Activated CD4-positive, alpha-beta memory T cell treated with anti-CD3 and anti-CD28 coated beads for 36 hours (primary cell): ENCODE measurements at regions not wholly inside any gene's neighbourhood (a gene's known extent, or its start where the extent isn't known, plus 50 kb on each side); places are given as distances from the start of the nearest gene placed in this dataset.

Experiments used
- CTCF ChIA-PET: fragments of 350-600 bp; sonication (Branson Sonifier 250); formaldehyde crosslinking; loops from one replicate; lab custom pipeline; 2021; ENCODE audit warnings: antibody characterized with exemption, inconsistent platforms; lab: Charles Lee
- POLR2A ChIA-PET: fragments of 350-600 bp; sonication (Branson Sonifier 250); formaldehyde crosslinking; loops from one replicate; lab custom pipeline; 2021; ENCODE audit warnings: antibody characterized with exemption; lab: Charles Lee
- DNase-seq: peaks from one replicate; pipeline ENCODE4 v3.0.0-alpha.2; 2020
- H3K27ac Mint-ChIP-seq: one replicate; pipeline ENCODE4 v1.8.0; 2021; ENCODE audit warnings: mixed read lengths
- H3K27me3 Mint-ChIP-seq: one replicate; pipeline ENCODE4 v1.8.0; 2021; ENCODE audit warnings: mixed read lengths
- H3K36me3 Mint-ChIP-seq: one replicate; pipeline ENCODE4 v1.8.0; 2021; ENCODE audit warnings: mixed read lengths
- H3K4me1 Mint-ChIP-seq: one replicate; pipeline ENCODE4 v1.8.0; 2021; ENCODE audit warnings: low read depth, mixed read lengths
- H3K4me3 Mint-ChIP-seq: one replicate; pipeline ENCODE4 v1.8.0; 2021; ENCODE audit warnings: mild to moderate bottlenecking, mixed read lengths
- H3K9me3 Mint-ChIP-seq: one replicate; pipeline ENCODE4 v1.8.0; 2021; ENCODE audit warnings: mixed read lengths
- intact Hi-C: fragments of 100-400 bp; cut with micrococcal nuclease; formaldehyde crosslinking; loops from one replicate; pipeline ENCODE4 v1.15.1; 2023

DNA sequence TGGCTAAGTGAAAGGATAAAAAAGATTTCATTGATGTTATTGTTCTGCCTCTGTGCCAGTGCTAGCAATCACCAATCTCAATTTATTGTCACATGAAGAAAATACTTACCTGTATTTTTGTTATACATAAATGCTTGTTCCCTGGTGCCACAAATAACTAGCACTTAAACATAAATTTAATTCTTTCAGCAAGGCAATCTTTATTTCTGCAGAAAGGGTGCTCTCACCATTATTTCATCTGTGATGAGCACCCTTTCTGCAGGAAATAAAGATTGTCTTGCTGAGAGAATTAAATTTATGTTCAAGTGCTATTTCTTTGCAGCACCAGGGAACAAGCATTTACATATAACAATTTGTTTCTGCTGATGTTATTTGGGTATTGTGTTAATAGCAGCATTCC is 87.2 kb downstream of the DIRAS3 start:
- ChIA-PET POLR2A (no interaction called here), CTCF (no interaction called here)
- no peak for DNase-seq
- Mint-ChIP-seq H3K4me3 (no peak overlapping the region), H3K4me1 (no peaks in the 10 kb centered on the region), H3K9me3 (peaks cover 21% of the 10 kb centered on the region), H3K27ac (no peak overlapping the region), H3K36me3 (no peaks in the 10 kb centered on the region), H3K27me3 (no peaks in the 10 kb centered on the region)
- intact Hi-C loops, result no loop called here

DNA sequence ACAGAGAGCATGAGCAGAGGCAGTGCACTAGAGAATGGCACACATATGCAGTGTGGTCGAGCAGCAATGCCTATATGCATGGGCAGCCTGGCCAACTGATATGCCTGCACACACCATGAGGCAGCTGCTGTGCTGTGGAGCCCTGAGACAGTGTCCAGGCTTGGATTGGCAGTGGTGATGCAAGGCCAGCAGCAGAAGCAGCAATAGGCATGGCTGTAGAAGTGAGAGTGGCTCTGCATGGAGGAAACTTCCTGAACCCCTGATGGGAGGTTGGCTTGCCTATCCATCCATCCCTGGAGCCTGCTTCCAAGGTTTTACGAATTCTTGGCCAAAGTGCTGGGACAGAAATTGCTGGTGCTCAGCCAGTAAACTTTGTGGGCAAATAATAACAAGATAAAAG is 89.7 kb downstream of the DIRAS3 start:
- Mint-ChIP-seq H3K4me1 (no peaks in the 10 kb centered on the region), H3K4me3 (no peak overlapping the region), H3K9me3 (peaks cover 21% of the 10 kb centered on the region), H3K27ac (no peak overlapping the region), H3K27me3 (no peaks in the 10 kb centered on the region), H3K36me3 (no peaks in the 10 kb centered on the region)
- intact Hi-C loops, result no loop called here
- CTCF ChIA-PET, result no interaction called here
- POLR2A ChIA-PET, result no interaction called here
- no peak for DNase-seq

DNA sequence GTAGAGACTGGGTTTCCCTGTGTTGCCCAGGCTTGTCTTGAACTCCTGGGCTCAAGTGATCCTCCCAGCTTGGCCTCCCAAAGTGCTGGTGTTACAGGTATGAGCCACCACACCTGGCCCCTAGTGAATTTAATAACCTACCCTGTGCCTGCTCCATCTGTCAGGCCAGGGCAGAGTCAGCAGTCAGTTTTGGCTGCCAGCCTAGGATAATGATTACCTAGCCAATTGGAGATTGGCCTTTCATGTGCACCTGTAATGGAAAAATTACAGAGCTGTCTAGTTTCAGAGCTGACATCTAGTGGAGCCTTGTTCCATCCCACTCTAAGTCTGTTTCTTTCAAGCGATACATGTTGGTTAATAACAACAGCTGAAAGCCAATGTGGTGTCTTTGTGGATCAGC is 92.0 kb downstream of the DIRAS3 start:
- POLR2A ChIA-PET, result no interaction called here

DNA sequence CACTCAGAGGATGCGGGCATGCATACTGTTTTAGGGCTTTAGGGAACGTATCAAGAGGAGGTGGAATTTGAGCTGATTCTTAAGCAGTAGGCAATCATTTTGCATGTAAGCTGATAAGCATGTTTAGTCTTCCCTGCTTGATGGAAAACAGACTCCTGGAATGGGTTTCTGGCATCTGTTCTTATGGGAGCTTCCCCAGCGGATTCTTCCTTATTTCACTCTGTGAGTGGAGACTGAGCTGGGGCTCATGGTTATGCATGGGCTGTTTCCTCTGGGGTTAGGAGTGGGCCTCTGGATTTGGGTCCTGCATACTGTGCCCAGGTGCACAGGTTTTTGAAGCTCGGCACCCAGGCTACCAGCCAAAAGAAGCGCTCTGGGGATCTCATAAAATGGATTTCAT is 93.4 kb downstream of the DIRAS3 start:
- peaks cover 4% of the 10 kb centered on the region for H3K27me3 Mint-ChIP-seq
- H3K27ac Mint-ChIP-seq, result no peak overlapping the region
- H3K4me1 Mint-ChIP-seq, result no peaks in the 10 kb centered on the region
- POLR2A ChIA-PET, result no interaction called here
- no peaks in the 10 kb centered on the region for H3K36me3 Mint-ChIP-seq
- DNase-seq, result no peak
- H3K9me3 Mint-ChIP-seq, result peaks cover 3% of the 10 kb centered on the region
- intact Hi-C loops, result no loop called here
- CTCF ChIA-PET, result no interaction called here
- no peak overlapping the region for H3K4me3 Mint-ChIP-seq

More for the DNA sequence above, 92.0 kb downstream of the DIRAS3 start:
- Mint-ChIP-seq H3K9me3 (peaks cover 16% of the 10 kb centered on the region), H3K27ac (no peak overlapping the region), H3K36me3 (no peaks in the 10 kb centered on the region), H3K27me3 (peaks cover 4% of the 10 kb centered on the region), H3K4me3 (no peak overlapping the region), H3K4me1 (no peaks in the 10 kb centered on the region)
- DNase-seq, result no peak
- intact Hi-C loops, result no loop called here
- CTCF ChIA-PET, result no interaction called here

DNA sequence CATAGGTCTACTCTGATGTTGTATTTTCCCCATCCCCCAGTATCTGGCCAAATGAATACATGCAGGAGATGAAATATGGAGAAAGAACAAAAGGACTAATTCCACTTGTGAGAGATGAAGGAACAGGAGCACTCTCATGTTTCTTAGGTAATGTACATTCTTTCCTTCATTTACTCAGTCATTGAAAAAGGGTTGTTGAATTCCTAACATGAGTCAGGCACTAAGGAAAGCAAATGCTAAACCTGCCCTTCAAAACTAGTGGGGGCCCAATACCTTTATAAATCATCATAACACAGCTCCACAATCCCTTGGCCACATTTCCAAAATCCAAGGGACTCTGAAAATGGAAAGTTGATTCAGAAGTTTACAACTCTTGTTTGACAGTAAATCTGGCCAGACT is 94.3 kb downstream of the DIRAS3 start:
- H3K4me1 Mint-ChIP-seq, result no peaks in the 10 kb centered on the region
- no peaks in the 10 kb centered on the region for H3K9me3 Mint-ChIP-seq
- ChIA-PET POLR2A (no interaction called here), CTCF (no interaction called here)
- no peak overlapping the region for H3K4me3 Mint-ChIP-seq
- peaks cover 4% of the 10 kb centered on the region for H3K27me3 Mint-ChIP-seq
- H3K36me3 Mint-ChIP-seq, result no peaks in the 10 kb centered on the region
- H3K27ac Mint-ChIP-seq, result no peak overlapping the region
- intact Hi-C loops, result no loop called here
- no peak for DNase-seq

DNA sequence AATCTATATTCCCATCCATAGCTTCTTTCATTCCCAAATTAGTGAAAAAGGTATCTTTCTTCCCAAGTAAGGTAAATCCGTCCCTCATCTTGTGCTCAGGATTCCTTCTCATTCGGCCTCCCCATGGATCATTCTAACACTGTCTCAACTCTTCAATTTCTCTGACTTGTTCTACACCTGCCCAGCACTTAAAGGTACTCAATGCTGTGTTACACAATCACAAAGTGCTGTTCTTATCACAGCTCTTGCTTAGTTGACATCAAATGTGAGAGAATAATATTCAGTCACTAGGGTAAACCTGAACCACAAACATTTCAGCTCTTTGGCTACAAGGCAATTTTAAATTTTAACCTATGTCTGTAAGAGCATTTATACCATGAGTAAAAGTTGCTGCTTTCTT is 94.8 kb downstream of the DIRAS3 start:
- H3K27ac Mint-ChIP-seq, result no peak overlapping the region
- DNase-seq, result no peak
- intact Hi-C loops, result no loop called here
- no peaks in the 10 kb centered on the region for H3K9me3 Mint-ChIP-seq
- H3K27me3 Mint-ChIP-seq, result peaks cover 4% of the 10 kb centered on the region
- H3K4me3 Mint-ChIP-seq, result no peak overlapping the region
- no peaks in the 10 kb centered on the region for H3K4me1 Mint-ChIP-seq
- ChIA-PET POLR2A (no interaction called here), CTCF (no interaction called here)
- H3K36me3 Mint-ChIP-seq, result no peaks in the 10 kb centered on the region

DNA sequence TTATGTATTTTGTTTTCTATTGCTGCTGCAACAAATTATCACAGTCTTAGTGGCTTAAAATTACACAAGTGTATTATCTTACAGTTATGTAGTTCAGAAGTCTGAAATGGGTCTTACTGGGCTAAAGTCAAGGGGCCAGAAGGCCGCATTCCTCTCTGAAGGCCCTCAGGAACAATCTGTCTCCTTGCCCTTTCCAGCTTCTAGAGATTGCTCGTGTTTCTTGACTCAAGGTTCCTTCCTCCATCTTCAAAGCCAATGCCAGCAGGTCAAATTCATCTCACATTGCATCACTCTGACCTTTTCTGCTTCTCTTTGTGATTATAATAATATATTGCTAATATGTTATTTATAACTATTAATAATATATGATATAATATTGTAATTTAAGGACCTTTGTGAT is 97.1 kb downstream of the DIRAS3 start:
- POLR2A ChIA-PET, result no interaction called here
- CTCF ChIA-PET, result interaction anchor here (0.6 kb wide), 1 partner anchor 103 kb away, joined by 3 read pairs; no protein-coding TSS in a partner anchor
- no peak for DNase-seq
- no peaks in the 10 kb centered on the region for H3K9me3 Mint-ChIP-seq
- H3K36me3 Mint-ChIP-seq, result no peaks in the 10 kb centered on the region
- H3K4me1 Mint-ChIP-seq, result no peaks in the 10 kb centered on the region
- H3K4me3 Mint-ChIP-seq, result no peak overlapping the region
- peaks cover 4% of the 10 kb centered on the region for H3K27me3 Mint-ChIP-seq
- no peak overlapping the region for H3K27ac Mint-ChIP-seq
- intact Hi-C loops, result no loop called here

DNA sequence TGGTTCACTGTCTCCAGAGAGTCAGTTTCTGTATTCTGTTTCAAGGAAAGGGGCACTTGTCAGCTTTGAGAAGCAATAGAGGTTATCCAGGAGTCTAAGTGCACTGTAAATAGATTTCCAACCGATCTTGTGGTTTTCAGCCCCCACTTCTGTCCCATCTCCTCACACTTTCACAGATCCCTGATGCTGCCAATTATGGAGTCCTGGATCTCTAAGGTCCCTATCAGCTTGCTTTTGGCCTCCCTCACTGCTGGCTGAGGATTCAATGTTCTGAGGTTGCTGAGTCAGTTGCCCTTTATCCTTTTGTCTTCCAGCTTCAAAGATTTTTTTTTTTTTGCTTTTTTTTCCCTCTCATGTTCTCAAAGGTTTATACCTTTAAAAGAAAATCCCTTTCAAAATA is 98.4 kb downstream of the DIRAS3 start:
- ChIA-PET POLR2A (no interaction called here), CTCF (no interaction called here)
- H3K9me3 Mint-ChIP-seq, result no peaks in the 10 kb centered on the region
- intact Hi-C loops, result no loop called here
- peaks cover 4% of the 10 kb centered on the region for H3K27me3 Mint-ChIP-seq
- no peaks in the 10 kb centered on the region for H3K4me1 Mint-ChIP-seq
- no peak for DNase-seq
- no peaks in the 10 kb centered on the region for H3K36me3 Mint-ChIP-seq
- H3K27ac Mint-ChIP-seq, result no peak overlapping the region
- H3K4me3 Mint-ChIP-seq, result no peak overlapping the region

DNA sequence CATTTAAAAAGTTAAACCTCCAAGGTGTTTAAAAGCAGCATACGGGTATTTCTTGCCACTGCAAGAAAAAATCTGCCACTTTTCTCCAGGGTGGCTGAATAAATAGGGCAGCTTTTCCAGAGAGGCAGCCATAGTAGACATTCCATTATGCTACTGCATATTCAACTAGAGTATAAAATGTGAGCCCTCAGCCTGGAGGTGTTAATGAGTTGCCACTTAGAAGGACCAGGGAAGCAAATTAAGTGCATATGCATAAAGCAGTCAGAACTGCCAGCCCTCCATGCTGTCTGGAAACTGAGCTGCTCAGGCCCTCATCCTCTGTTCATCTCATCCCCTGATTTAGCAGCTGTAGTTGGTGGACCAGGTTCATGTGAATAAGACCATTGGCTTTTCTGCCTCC is 99.4 kb downstream of the DIRAS3 start:
- POLR2A ChIA-PET, result no interaction called here
- no peak for DNase-seq
- no peaks in the 10 kb centered on the region for H3K9me3 Mint-ChIP-seq
- intact Hi-C loops, result no loop called here
- no peak overlapping the region for H3K4me3 Mint-ChIP-seq
- H3K27me3 Mint-ChIP-seq, result peaks cover 4% of the 10 kb centered on the region
- H3K4me1 Mint-ChIP-seq, result no peaks in the 10 kb centered on the region
- CTCF ChIA-PET, result no interaction called here
- no peaks in the 10 kb centered on the region for H3K36me3 Mint-ChIP-seq
- no peak overlapping the region for H3K27ac Mint-ChIP-seq

DNA sequence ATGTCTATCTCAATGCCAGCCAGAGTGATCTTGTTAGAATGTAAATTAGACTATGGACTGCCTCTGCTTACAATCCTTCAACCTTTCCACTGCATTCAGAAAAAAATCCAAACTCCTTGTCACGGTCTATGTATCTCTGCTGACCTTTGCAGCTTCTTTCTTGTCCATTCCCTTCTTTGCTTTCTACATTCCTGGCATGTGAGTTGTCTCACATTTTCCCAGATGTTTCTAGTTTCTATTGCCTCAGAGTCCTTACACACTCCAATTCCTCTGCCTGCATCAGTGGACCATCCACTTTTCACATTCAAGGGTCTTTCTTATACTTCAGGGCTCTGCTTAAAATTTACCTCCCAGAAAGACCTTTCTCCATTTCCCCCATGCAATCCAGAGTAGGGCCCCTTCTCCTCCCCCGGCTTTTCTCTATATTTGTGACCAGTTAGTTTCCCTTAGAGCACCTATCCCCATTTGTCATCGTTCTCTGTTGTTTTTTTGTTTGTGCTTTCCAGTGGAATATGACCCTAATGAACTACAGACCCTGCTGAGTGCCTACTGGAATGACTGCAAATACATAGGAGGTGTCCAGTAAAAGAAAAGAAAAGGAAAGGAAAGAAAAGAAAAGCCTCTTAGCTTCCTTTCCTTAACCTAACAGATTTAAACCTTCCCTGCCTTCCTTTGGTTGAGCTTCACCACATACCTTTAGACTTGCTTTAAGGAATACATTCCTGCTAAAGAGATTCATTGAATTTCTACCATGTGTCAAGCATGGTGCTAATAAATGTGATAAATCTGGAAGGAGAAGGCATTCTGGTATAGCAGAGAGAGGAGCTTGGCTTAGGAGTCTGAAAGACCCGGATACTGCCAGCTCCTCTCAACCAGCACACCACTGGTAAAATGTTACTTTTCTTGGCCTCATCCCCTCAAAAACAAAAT is 102.0 kb downstream of the DIRAS3 start:
- intact Hi-C loops, result no loop called here
- no peaks in the 10 kb centered on the region for H3K9me3 Mint-ChIP-seq
- CTCF ChIA-PET, result no interaction called here
- H3K4me3 Mint-ChIP-seq, result no peak overlapping the region
- POLR2A ChIA-PET, result no interaction called here
- no peaks in the 10 kb centered on the region for H3K4me1 Mint-ChIP-seq
- no peak for DNase-seq
- H3K27ac Mint-ChIP-seq, result no peak overlapping the region
- no peaks in the 10 kb centered on the region for H3K36me3 Mint-ChIP-seq
- H3K27me3 Mint-ChIP-seq, result no peaks in the 10 kb centered on the region

DNA sequence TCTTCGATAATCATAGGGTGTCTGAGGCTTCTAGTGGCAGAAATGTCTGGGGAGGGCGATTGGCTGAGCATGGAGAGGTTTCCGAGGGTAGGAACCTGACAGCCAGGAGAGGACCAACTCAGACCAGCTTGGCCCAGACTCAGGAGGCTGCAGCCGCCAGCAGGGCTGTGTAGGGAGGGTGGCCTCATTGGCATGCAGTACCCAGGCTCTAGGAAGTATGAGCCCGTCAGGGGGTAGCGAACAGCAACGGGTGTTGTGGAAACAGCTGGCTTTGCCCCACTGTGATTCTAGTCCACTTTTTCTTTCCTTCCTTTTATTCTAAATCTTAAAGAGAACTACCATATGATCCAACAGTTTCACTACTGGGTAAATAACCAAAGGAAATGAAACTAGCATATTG is 103.3 kb downstream of the DIRAS3 start:
- H3K36me3 Mint-ChIP-seq, result no peaks in the 10 kb centered on the region
- no peaks in the 10 kb centered on the region for H3K4me1 Mint-ChIP-seq
- CTCF ChIA-PET, result no interaction called here
- H3K9me3 Mint-ChIP-seq, result no peaks in the 10 kb centered on the region
- no peak overlapping the region for H3K27ac Mint-ChIP-seq
- H3K27me3 Mint-ChIP-seq, result no peaks in the 10 kb centered on the region
- POLR2A ChIA-PET, result no interaction called here
- no peak for DNase-seq
- H3K4me3 Mint-ChIP-seq, result no peak overlapping the region
- intact Hi-C loops, result no loop called here

DNA sequence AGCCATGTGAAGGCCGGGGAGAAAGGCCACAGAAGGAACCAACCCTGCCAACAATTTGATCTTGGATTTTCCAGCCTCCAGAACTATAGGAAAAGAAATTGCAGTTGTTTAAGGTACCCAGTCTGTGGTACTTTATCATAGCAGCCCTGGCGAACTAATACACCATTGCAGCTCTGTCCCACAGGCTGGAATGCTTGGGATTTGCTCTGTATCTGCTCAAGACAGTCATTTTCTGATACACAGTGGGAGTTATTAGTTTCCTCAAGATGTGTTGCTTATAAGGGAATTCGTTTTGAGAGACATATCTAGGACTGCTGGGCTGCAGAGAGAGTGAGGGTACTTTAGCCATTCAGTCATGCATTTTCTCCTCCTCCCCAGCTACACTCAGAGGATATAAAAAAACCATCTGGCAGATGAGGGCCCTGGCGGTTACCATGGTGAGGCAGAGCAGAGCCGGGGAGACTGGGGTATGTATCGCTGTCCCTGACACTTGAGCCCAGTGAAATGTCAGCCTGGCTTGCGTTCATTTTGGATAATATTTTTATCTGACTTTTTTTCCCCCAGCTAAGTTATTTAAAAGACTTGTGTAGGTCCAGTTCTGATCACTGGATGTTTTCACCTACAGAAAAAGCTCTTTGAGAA is 104.6 kb downstream of the DIRAS3 start:
- Mint-ChIP-seq H3K27me3 (no peaks in the 10 kb centered on the region), H3K4me3 (no peak overlapping the region), H3K9me3 (no peaks in the 10 kb centered on the region), H3K27ac (no peak overlapping the region), H3K36me3 (no peaks in the 10 kb centered on the region), H3K4me1 (no peaks in the 10 kb centered on the region)
- ChIA-PET POLR2A (no interaction called here), CTCF (no interaction called here)
- DNase-seq, result no peak
- intact Hi-C loops, result no loop called here

DNA sequence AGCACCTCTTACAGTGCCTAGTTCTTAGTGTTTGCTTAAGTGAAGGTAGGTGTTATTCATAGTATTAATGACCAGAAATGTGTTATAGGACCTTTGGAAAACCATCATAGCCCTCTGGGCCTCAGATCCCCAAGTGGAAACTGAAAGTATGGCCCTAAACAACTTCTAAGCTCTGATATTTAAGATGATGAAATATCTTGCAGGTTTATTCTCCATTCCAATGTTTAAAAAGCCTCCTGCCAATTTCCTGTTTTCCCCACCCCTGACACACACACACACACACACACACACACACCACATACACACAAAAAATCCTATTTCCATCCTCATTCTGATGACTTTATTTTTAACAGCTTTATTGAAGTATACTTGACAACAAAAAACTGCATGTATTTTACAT is 108.2 kb downstream of the DIRAS3 start:
- Mint-ChIP-seq H3K27me3 (no peaks in the 10 kb centered on the region), H3K4me3 (no peak overlapping the region), H3K36me3 (no peaks in the 10 kb centered on the region), H3K4me1 (no peaks in the 10 kb centered on the region), H3K27ac (no peak overlapping the region), H3K9me3 (no peaks in the 10 kb centered on the region)
- ChIA-PET CTCF (no interaction called here), POLR2A (no interaction called here)
- DNase-seq, result no peak
- intact Hi-C loops, result no loop called here
